GM23338 (cell line): ENCODE measurements at regions not wholly inside any gene's neighbourhood (a gene's known extent, or its start where the extent isn't known, plus 50 kb on each side); places are given as distances from the start of the nearest gene placed in this dataset.

Source experiments
- ATAC-seq: fragments of 200-7000 bp; cut with Tn5 transposase; 3 replicates; pipeline ENCODE4 v1.9.1; 2020
- DNase-seq: peaks from one replicate; pipeline ENCODE4 v3.0.0-alpha.2; 2015; ENCODE audit warnings: low spot score
- H2AFZ ChIP-seq: fragments of 200-600 bp; sonication (generic); 2 replicates; pipeline ENCODE4 v1.8.0; 2016; ENCODE audit warnings: antibody characterized with exemption, mild to moderate bottlenecking, moderate library complexity
- H3F3A ChIP-seq: fragments of 200-600 bp; sonication (generic); replicated peaks from 2 replicates; pipeline ENCODE4 v1.8.0; 2017; ENCODE audit warnings: antibody characterized with exemption, mixed run types, low read depth
- H3K27ac ChIP-seq: fragments of 200-600 bp; sonication (generic); 2 replicates; pipeline ENCODE4 v1.6.1; 2016; ENCODE audit warnings: low read depth
- H3K27me3 ChIP-seq: fragments of 200-600 bp; sonication (generic); 2 replicates; pipeline ENCODE4 v1.8.0; 2016; ENCODE audit warnings: mild to moderate bottlenecking, mixed run types, moderate library complexity; ENCODE audit not compliant: insufficient read depth
- H3K36me3 ChIP-seq: fragments of 200-600 bp; sonication (generic); 2 replicates; pipeline ENCODE4 v1.8.0; 2016; ENCODE audit warnings: mild to moderate bottlenecking; ENCODE audit not compliant: insufficient read depth
- H3K4me1 ChIP-seq: fragments of 200-600 bp; sonication (generic); 2 replicates; pipeline ENCODE4 v1.8.0; 2016; ENCODE audit warnings: mild to moderate bottlenecking, moderate library complexity; ENCODE audit not compliant: insufficient read depth
- H3K4me2 ChIP-seq: fragments of 200-600 bp; sonication (generic); 2 replicates; pipeline ENCODE4 v1.7.1; 2017; ENCODE audit warnings: mixed run types
- H3K4me3 ChIP-seq: fragments of 200-600 bp; sonication (generic); 2 replicates; pipeline ENCODE4 v1.6.1; 2016; ENCODE audit warnings: mixed run types
- H3K79me2 ChIP-seq: fragments of 200-600 bp; sonication (generic); replicated peaks from 2 replicates; pipeline ENCODE4 v1.8.0; 2017; ENCODE audit warnings: mild to moderate bottlenecking; ENCODE audit not compliant: insufficient read depth
- H3K9me2 ChIP-seq: fragments of 200-600 bp; sonication (generic); 2 replicates; pipeline ENCODE4 v1.8.0; 2017; ENCODE audit not compliant: insufficient read depth
- H4K20me1 ChIP-seq: fragments of 200-600 bp; sonication (generic); replicated peaks from 2 replicates; pipeline ENCODE4 v1.8.0; 2017; ENCODE audit warnings: mild to moderate bottlenecking; ENCODE audit not compliant: insufficient read depth
- H3K27ac Mint-ChIP-seq: 2 replicates; pipeline ENCODE4 v1.8.0; 2020; ENCODE audit warnings: inconsistent platforms, mild to moderate bottlenecking, moderate library complexity, mixed read lengths
- H3K27me3 Mint-ChIP-seq: 3 replicates; pipeline ENCODE4 v1.8.0; 2022; ENCODE audit warnings: low read depth, mild to moderate bottlenecking, moderate library complexity, mixed read lengths, inconsistent platforms; ENCODE audit not compliant: insufficient read depth, poor library complexity
- H3K36me3 Mint-ChIP-seq: 3 replicates; pipeline ENCODE4 v1.8.0; 2021; ENCODE audit warnings: low read depth, mild to moderate bottlenecking, inconsistent platforms, moderate library complexity, mixed read lengths
- H3K4me1 Mint-ChIP-seq: 3 replicates; pipeline ENCODE4 v1.8.0; 2020; ENCODE audit warnings: mild to moderate bottlenecking, inconsistent platforms, mixed read lengths
- H3K4me3 Mint-ChIP-seq: 3 replicates; pipeline ENCODE4 v1.8.0; 2021; ENCODE audit warnings: moderate library complexity, mild to moderate bottlenecking, inconsistent platforms, mixed read lengths
- H3K9me3 Mint-ChIP-seq: 3 replicates; pipeline ENCODE4 v1.8.0; 2020; ENCODE audit warnings: moderate library complexity, mild to moderate bottlenecking, inconsistent platforms, mixed read lengths
- NANOG ChIP-seq: IDR thresholded peaks from 2 replicates; pipeline ENCODE4 v1.6.1; 2016; ENCODE audit warnings: antibody characterized with exemption, borderline replicate concordance
- STAT1 ChIP-seq: IDR thresholded peaks from one replicate; pipeline ENCODE4 v1.6.1; 2016; ENCODE audit warnings: antibody characterized with exemption; ENCODE audit not compliant: unreplicated experiment
- ZNF331 ChIP-seq: fragments of 250-450 bp; sonication (Bioruptor Pico); IDR thresholded peaks from 2 replicates; pipeline ENCODE4 v1.5.0; 2020; ENCODE audit warnings: low read depth, mild to moderate bottlenecking, moderate library complexity
- TF ChIP-seq, protein P1 (sequence below): IDR thresholded peaks from one replicate; pipeline ENCODE4 v1.6.1; 2018; ENCODE audit warnings: antibody characterized with exemption; ENCODE audit not compliant: unreplicated experiment
- TF ChIP-seq, protein P2 (sequence below): IDR thresholded peaks from 2 replicates; pipeline ENCODE4 v1.6.1; 2016; ENCODE audit warnings: antibody characterized with exemption
- TF ChIP-seq, protein P3 (sequence below), 2 experiments: fragments of 200-600 bp in 1 of 2; sonication (generic) in 1 of 2; conservative IDR thresholded peaks; 2 replicates each; pipeline versions ENCODE4 v1.5.1 to v1.6.1; 2016 to 2017; ENCODE audit warnings: antibody characterized with exemption in 2 of 2, low read depth in 2 of 2, mild to moderate bottlenecking in 2 of 2, moderate library complexity in 1 of 2

GRCh38 chr7:27388561-27388960 lies 146.0 kb downstream of the EVX1 start (continued):
- TF ChIP-seq, protein P1, sequence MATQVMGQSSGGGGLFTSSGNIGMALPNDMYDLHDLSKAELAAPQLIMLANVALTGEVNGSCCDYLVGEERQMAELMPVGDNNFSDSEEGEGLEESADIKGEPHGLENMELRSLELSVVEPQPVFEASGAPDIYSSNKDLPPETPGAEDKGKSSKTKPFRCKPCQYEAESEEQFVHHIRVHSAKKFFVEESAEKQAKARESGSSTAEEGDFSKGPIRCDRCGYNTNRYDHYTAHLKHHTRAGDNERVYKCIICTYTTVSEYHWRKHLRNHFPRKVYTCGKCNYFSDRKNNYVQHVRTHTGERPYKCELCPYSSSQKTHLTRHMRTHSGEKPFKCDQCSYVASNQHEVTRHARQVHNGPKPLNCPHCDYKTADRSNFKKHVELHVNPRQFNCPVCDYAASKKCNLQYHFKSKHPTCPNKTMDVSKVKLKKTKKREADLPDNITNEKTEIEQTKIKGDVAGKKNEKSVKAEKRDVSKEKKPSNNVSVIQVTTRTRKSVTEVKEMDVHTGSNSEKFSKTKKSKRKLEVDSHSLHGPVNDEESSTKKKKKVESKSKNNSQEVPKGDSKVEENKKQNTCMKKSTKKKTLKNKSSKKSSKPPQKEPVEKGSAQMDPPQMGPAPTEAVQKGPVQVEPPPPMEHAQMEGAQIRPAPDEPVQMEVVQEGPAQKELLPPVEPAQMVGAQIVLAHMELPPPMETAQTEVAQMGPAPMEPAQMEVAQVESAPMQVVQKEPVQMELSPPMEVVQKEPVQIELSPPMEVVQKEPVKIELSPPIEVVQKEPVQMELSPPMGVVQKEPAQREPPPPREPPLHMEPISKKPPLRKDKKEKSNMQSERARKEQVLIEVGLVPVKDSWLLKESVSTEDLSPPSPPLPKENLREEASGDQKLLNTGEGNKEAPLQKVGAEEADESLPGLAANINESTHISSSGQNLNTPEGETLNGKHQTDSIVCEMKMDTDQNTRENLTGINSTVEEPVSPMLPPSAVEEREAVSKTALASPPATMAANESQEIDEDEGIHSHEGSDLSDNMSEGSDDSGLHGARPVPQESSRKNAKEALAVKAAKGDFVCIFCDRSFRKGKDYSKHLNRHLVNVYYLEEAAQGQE = no peak

DNA sequence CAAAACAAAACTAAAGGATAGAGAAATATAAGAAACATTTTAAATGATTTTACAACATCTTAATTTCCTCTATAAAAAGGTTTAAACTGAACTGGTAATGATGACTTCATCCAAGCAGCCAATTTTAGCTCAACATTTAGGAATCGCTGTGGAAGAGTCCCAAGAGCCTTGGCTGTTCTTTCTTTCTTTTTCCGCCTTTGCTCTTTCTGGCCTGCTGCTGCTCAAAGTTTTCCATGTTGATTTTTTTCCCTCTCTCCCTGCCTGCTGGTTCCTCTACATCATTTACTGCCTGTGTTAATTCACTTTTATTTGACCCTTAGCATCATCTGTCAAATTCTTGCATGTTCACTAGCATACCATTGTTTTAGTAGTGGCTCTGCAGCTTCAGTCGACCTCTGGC lies 146.9 kb downstream of the EVX1 start:
- Mint-ChIP-seq H3K4me1 (no peaks in the 10 kb centered on the region; the same call in 2 of the 3 replicates), H3K9me3 (no peaks in the 10 kb centered on the region), H3K4me3 (no peak overlapping the region), H3K36me3 (no peaks in the 10 kb centered on the region), H3K27ac (no peak overlapping the region), H3K27me3 (no peaks in the 10 kb centered on the region)
- no peaks in the 10 kb centered on the region for H3K36me3 ChIP-seq
- H3K4me1 ChIP-seq = no peaks in the 10 kb centered on the region
- TF ChIP-seq NANOG = no peak
- no peak for TF ChIP-seq STAT1
- TF ChIP-seq, protein P2, sequence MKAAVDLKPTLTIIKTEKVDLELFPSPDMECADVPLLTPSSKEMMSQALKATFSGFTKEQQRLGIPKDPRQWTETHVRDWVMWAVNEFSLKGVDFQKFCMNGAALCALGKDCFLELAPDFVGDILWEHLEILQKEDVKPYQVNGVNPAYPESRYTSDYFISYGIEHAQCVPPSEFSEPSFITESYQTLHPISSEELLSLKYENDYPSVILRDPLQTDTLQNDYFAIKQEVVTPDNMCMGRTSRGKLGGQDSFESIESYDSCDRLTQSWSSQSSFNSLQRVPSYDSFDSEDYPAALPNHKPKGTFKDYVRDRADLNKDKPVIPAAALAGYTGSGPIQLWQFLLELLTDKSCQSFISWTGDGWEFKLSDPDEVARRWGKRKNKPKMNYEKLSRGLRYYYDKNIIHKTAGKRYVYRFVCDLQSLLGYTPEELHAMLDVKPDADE = no peak
- TF ChIP-seq, protein P1 = no peak
- TF ChIP-seq, protein P3, sequence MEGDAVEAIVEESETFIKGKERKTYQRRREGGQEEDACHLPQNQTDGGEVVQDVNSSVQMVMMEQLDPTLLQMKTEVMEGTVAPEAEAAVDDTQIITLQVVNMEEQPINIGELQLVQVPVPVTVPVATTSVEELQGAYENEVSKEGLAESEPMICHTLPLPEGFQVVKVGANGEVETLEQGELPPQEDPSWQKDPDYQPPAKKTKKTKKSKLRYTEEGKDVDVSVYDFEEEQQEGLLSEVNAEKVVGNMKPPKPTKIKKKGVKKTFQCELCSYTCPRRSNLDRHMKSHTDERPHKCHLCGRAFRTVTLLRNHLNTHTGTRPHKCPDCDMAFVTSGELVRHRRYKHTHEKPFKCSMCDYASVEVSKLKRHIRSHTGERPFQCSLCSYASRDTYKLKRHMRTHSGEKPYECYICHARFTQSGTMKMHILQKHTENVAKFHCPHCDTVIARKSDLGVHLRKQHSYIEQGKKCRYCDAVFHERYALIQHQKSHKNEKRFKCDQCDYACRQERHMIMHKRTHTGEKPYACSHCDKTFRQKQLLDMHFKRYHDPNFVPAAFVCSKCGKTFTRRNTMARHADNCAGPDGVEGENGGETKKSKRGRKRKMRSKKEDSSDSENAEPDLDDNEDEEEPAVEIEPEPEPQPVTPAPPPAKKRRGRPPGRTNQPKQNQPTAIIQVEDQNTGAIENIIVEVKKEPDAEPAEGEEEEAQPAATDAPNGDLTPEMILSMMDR (conservative IDR thresholded peaks at IDR 0.05; ENCODE audit: low read depth in 2 of 2) = no peak
- no peak for TF ChIP-seq ZNF331 (CRISPR knock-in tag)
- H3K27me3 ChIP-seq = no peaks in the 10 kb centered on the region
- no peak overlapping the region for H3K4me3 ChIP-seq
- no peaks in the 10 kb centered on the region for H4K20me1 ChIP-seq
- no peak for ATAC-seq
- peak overlapping the region; percentile 10; the same call in 1 of the 2 replicates for H2AFZ ChIP-seq
- no peak for DNase-seq
- 0 out of 2 replicates have a peak, but pooled peaks cover 5% of the 10 kb centered on the region for H3K9me2 ChIP-seq
- no peaks in the 10 kb centered on the region for H3F3A ChIP-seq
- no peaks in the 10 kb centered on the region for H3K79me2 ChIP-seq
- H3K27ac ChIP-seq = no peak overlapping the region
- no peak overlapping the region for H3K4me2 ChIP-seq
